Heart left ventricle (tissue), 16 donors: ENCODE measurements at regions not wholly inside any gene's neighbourhood (a gene's known extent, or its start where the extent isn't known, plus 50 kb on each side); places are given as distances from the start of the nearest gene placed in this dataset.

Experiments
- ATAC-seq, 4 donors: fragments of 200-7000 bp; cut with Tn5 transposase; one replicate each; pipeline ENCODE4 v1.9.1; 2020 to 2022; ENCODE audit warnings: moderate library complexity in 4 of 4, mild to moderate bottlenecking in 3 of 4, moderate number of reproducible peaks in 1 of 4
- DNase-seq, 5 donors: peaks; one replicate each; pipeline ENCODE4 v3.0.0-alpha.2; 2020
- H3K27ac ChIP-seq, 12 donors: fragments of 200-600 bp; sonication (generic) in 4 of 12; one replicate each; pipeline versions ENCODE4 v1.5.0 to v1.8.0; 2016 to 2022; ENCODE audit warnings: mild to moderate bottlenecking in 2 of 12
- H3K27me3 ChIP-seq, 9 donors: fragments of 200-600 bp; sonication (generic) in 2 of 9; one replicate each; pipeline versions ENCODE4 v1.5.1 to v1.8.0; 2016 to 2022; ENCODE audit warnings: mild to moderate bottlenecking in 3 of 9
- H3K36me3 ChIP-seq, 9 donors: fragments of 200-600 bp; sonication (generic) in 2 of 9; one replicate each; pipeline versions ENCODE4 v1.5.0 to v1.8.0; 2018 to 2022; ENCODE audit warnings: mild to moderate bottlenecking in 2 of 9
- H3K4me1 ChIP-seq, 12 donors: fragments of 200-600 bp; sonication (generic) in 4 of 12; one replicate each; pipeline versions ENCODE4 v1.5.0 to v1.8.0; 2016 to 2022; ENCODE audit warnings: mild to moderate bottlenecking in 3 of 12
- H3K4me3 ChIP-seq, 12 donors: fragments of 200-600 bp; sonication (generic) in 4 of 12; one replicate each; pipeline versions ENCODE4 v1.5.0 to v1.8.0; 2017 to 2022; ENCODE audit warnings: mild to moderate bottlenecking in 9 of 12, moderate library complexity in 4 of 12
- H3K9me3 ChIP-seq, 12 donors: fragments of 200-600 bp; sonication (generic) in 4 of 12; one replicate each; pipeline versions ENCODE4 v1.5.0 to v1.8.0; 2016 to 2022; ENCODE audit warnings: mild to moderate bottlenecking in 1 of 12
- CTCF ChIP-seq, 12 donors: fragments of 200-600 bp; sonication (generic) in 4 of 12; IDR thresholded peaks; one replicate each; pipeline versions ENCODE4 v1.5.0 to v1.8.0; 2018 to 2022; ENCODE audit warnings: antibody characterized with exemption in 12 of 12, mild to moderate bottlenecking in 5 of 12
- POLR2A ChIP-seq, 2 donors: fragments of 450-650 bp; IDR thresholded peaks; one replicate each; pipeline ENCODE4 v1.6.1; 2017; ENCODE audit warnings: antibody characterized with exemption in 2 of 2, mild to moderate bottlenecking in 2 of 2, moderate library complexity in 2 of 2
- WGBS, 4 donors: extraction: QIAGEN DNeasy Blood & Tissue Kit in 2 of 4; methylation state at CpG; one replicate each; pipeline versions ENCODE4 v1.1.5 to v1.1.7; 2013 to 2018; 5-methylcytosine and 5-hydroxymethylcytosine counted together
- intact Hi-C, 10 donors: fragments of 100-400 bp; cut with DNase I; formaldehyde crosslinking; loops; one replicate each; pipeline versions ENCODE4 v1.11.1 to v1.14.2; 2022
- donor health status: ischemic (EF 13 %, LVEDD 7.1; RV severe dilation, severe dysfunction).
- donor health status: healthy with polysubstance abuse.
- donor health status: DM: no; HTN: yes; CAD: no.
- donor health status: DM: no; HTN: no; CAD: no.
- donor health status: ischemic (EF 25% LVEDD 6.9; RV normal size, moderate dysfunction).
- donor health status: ischemic (EF 25% LVEDD 5.7; RV mildly dilated, moderate dysfunction).
- donor health status: healthy.
- donor health status: DM: yes; HTN: yes; CAD: no.
- donor health status: ischemic (EF 35%, LVEDD 5.7; RV mildly dilated, moderate dysfunction).
- donor health status: nonischemic (EF 11% LVEDD 7.7; RV severe dilation, severe dysfunction).
- donor health status: DM: yes; HTN: yes; CAD: no.
- donor health status: PGD.
- donor health status: ischemic (EF 29% LVEDD 5.4; RV normal size, mild dysfunction).
- donor health status: nonischemic (EF 23%, LVEDD 6.1; RV moderate dilation, normal function).

- intact Hi-C loops: no loop called here
- WGBS, 4 donors: 51 to 77% (median 62%) methylated on average over 4 of the region's 4 CpGs
Measured at GRCh38 chr2:16126517-16127275, 186.3 kb downstream of the MYCN start.

DNA sequence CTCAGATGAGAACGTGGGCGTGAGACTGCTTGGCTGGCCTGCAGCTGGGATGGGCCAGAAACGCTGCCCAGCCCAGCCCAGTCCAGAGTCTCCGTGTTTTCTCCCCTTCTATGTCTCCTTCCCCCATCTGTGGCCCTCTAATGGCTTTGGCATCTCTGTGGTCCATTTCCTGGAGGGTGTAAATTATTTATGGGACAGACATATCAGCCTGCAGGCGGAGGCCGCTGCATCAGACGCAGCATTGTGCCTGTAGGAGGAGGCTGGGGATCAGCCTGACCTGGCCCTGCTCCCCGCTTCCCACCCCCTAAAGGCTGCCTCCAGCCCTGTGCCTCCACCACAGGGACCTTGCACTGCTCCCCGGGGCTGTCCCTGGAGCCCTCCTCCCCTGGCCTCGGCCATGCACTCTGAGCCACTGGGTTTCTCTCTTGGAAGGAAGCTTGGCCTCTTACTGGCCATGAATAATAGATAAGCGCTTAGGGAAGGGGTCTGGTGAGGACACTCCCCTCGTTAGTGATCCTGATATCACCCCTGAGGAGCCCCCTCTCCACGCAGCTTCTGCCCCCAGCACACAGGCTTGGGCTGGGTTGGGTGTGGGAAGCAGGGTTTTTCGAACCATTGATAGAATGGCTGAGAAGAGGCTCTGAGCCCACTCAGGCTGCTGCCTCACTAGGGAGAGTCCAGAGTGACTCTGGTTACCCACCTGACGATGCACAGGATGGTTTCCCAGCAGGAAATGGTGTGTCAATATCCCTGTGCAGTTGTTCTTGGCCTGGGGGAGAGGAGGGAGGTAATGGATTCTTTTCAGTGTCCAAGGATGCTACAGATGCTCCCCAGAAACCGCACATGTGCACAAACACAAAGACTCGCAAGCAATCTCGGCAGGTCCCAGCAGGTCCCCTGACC, 185.5 kb downstream of the MYCN start:
- no peaks in the 10 kb centered on the region for H3K36me3 ChIP-seq
- no peak for TF ChIP-seq POLR2A (IDR thresholded peaks at IDR 0.05)
- 69 to 83% (median 76%) methylated on average over 17 to 18 of the region's 18 CpGs for WGBS, 4 donors
- peaks cover 0 to 21% (median 0%) of the 10 kb centered on the region in 9 donors for H3K27me3 ChIP-seq
- H3K4me3 ChIP-seq: no peak overlapping the region
- H3K9me3 ChIP-seq: peaks cover 0 to 7% (median 0%) of the 10 kb centered on the region in 12 donors
- H3K4me1 ChIP-seq: no peaks in the 10 kb centered on the region
- H3K27ac ChIP-seq: no peak overlapping the region
- ATAC-seq (no peak), DNase-seq (no peak)
- intact Hi-C loops: no loop called here

More at GRCh38 chr2:16126517-16127275, 186.3 kb downstream of the MYCN start:
- Histone ChIP-seq H3K27ac (no peak overlapping the region), H3K9me3 (peaks cover 0 to under 1% (median 0%) of the 10 kb centered on the region in 12 donors), H3K27me3 (peaks cover 0 to 21% (median 0%) of the 10 kb centered on the region in 9 donors), H3K36me3 (no peaks in the 10 kb centered on the region), H3K4me3 (no peak overlapping the region), H3K4me1 (no peaks in the 10 kb centered on the region)
- ATAC-seq: no peak
- no peak for DNase-seq
- TF ChIP-seq CTCF (IDR thresholded peaks at IDR 0.05): no peak
- TF ChIP-seq POLR2A (IDR thresholded peaks at IDR 0.05): no peak

DNA sequence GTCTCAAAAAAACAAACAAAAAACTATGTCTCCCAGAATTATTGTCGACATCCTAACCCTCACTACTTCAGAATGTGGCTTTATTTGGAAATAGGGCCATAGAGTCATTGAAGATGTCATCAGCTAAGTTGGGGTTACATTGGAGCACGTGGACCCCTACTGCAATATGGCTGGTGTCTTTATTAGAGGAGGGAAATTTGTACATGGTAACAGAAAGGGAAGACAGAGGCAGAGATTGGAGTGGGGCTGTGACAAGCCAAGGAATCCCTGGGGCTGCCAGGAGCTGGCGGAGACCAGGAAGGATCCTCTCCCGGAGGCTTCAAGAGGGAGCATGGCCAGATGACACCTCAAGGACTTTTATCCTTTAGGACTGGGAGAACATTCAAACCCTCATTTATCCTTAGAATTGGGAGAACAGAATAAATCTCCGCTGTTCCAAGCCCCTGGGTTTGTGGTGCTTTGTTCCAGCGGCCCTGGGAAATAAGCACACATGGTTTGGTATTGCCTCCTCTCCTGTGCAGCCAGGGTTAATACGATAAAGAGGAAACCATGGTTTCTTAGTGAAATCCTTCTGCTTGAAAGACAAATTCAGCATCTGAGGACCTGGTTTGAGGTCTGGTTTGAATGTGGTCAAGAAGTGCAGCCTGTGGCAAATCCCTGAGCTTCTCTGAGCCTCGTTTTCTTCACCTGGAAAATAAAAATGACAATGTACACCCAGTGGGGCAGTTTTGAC, 184.7 kb downstream of the MYCN start:
- Histone ChIP-seq H3K4me1 (no peaks in the 10 kb centered on the region), H3K27me3 (peaks cover 0 to 21% (median 0%) of the 10 kb centered on the region in 9 donors), H3K27ac (no peak overlapping the region), H3K36me3 (no peaks in the 10 kb centered on the region), H3K9me3 (peaks cover 0 to 7% (median 0%) of the 10 kb centered on the region in 12 donors), H3K4me3 (no peak overlapping the region)
- intact Hi-C loops: no loop called here
- TF ChIP-seq POLR2A (IDR thresholded peaks at IDR 0.05) (no peak), CTCF (IDR thresholded peaks at IDR 0.05) (no peak)
- no peak for DNase-seq
- 73 to 85% (median 85%) methylated on average over 8 of the region's 8 CpGs for WGBS, 4 donors
- no peak for ATAC-seq

DNA sequence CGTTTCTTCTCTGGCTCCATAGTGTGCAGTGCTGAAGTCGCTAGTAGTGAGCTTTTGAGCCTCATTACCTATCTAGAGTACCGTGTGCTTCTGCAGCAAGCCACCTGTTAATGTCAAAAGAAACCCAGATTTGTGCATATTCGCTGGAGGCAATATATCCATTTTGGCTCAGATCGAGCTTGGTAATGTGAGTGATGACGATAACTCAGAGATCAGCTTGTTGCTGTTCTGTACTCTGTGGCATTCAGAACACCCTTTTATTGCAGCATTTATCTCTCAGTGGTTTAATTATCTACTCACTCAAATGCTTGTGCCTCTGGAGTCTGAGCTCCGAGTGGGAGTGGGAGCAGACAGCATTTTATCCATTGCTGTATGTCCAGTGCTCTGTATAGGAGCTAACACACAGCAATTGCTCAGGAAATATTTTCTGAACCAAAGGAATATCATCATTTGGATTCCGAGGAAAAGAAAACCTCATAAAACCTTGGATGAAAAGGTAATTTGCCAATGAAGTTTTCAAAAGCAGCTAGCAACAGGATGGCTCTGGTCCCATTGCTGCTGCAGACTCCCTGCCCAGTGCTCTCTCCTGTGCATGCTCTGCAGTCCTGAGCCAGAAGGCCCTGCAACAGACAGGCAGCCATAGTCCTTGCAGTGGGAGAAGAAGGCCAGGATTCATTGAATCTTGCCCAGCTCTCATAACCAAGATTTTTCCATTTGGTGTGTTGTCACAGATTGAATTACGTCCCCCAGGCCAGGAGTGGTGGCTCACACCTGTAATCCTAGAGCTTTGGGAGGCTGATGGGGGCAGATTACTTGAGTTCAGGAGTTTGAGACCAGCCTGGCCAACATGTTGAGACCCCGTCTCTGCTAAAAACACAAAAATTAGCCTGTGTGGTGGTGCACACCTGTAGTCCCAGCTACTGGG, 183.8 kb downstream of the MYCN start:
- 76 to 83% (median 80%) methylated on average over 10 of the region's 10 CpGs for WGBS, 4 donors
- intact Hi-C loops: no loop called here

More for the DNA sequence above, 183.8 kb downstream of the MYCN start:
- Histone ChIP-seq H3K27ac (no peak overlapping the region), H3K9me3 (peaks cover 0 to 7% (median 0%) of the 10 kb centered on the region in 12 donors), H3K36me3 (no peaks in the 10 kb centered on the region), H3K4me3 (no peak overlapping the region), H3K4me1 (no peaks in the 10 kb centered on the region), H3K27me3 (peaks cover 0 to 21% (median 0%) of the 10 kb centered on the region in 9 donors)
- TF ChIP-seq POLR2A (IDR thresholded peaks at IDR 0.05) (no peak), CTCF (IDR thresholded peaks at IDR 0.05) (no peak)
- DNase-seq: no peak
- ATAC-seq: no peak
